ENCODE measurements at regions not wholly inside any gene's neighbourhood (a gene's known extent, or its start where the extent isn't known, plus 50 kb on each side); places are given as distances from the start of the nearest gene placed in this dataset.

DNA sequence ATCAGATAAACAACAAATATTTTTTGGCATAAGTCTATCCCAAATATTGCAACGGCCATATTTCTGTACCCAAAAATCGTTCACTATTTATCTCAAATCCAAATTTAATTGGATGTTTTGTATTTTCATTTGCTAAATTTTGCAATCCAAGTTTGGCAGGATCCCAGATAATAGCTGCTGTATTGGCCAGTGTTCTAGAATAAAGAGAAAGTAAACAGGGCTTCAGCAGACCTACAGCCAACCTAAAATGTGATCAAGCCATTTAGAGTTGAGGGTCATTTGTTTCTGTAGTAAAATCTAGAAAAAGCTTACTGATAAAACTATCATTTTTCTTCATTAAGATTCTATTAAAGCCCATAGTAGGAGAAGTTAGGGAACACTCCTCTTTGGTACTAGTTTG lies 506.6 kb upstream of the PTBP2 start:
- TF ChIP-seq, protein P1, sequence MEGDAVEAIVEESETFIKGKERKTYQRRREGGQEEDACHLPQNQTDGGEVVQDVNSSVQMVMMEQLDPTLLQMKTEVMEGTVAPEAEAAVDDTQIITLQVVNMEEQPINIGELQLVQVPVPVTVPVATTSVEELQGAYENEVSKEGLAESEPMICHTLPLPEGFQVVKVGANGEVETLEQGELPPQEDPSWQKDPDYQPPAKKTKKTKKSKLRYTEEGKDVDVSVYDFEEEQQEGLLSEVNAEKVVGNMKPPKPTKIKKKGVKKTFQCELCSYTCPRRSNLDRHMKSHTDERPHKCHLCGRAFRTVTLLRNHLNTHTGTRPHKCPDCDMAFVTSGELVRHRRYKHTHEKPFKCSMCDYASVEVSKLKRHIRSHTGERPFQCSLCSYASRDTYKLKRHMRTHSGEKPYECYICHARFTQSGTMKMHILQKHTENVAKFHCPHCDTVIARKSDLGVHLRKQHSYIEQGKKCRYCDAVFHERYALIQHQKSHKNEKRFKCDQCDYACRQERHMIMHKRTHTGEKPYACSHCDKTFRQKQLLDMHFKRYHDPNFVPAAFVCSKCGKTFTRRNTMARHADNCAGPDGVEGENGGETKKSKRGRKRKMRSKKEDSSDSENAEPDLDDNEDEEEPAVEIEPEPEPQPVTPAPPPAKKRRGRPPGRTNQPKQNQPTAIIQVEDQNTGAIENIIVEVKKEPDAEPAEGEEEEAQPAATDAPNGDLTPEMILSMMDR (optimal IDR thresholded peaks at IDR 0.05 in 1 of 3, IDR thresholded peaks at IDR 0.05 in 1 of 3, conservative IDR thresholded peaks at IDR 0.05 in 1 of 3; ENCODE audit: extremely low read depth in 1 of 3, insufficient read depth in 2 of 3, low read length in 3 of 3): no peak
- TF ChIP-seq EZH2 (IDR thresholded peaks at IDR 0.05; ENCODE audit: low read length): no peak

Measured in keratinocyte (primary cell).